Gastroesophageal sphincter (tissue), 4 donors: ENCODE measurements at regions not wholly inside any gene's neighbourhood (a gene's known extent, or its start where the extent isn't known, plus 50 kb on each side); places are given as distances from the start of the nearest gene placed in this dataset.

ENCODE experiments used
- ATAC-seq: fragments of 150-250 bp; one replicate; pipeline ENCODE4 v1.9.1; 2016; ENCODE audit warnings: mild to moderate bottlenecking, moderate library complexity
- H3K27ac ChIP-seq, 4 donors: fragments of 200-600 bp; sonication (generic) in 3 of 4; 1 replicate in 3 of 4; 2 replicates in 1 of 4; pipeline ENCODE4 v1.5.1; 2016 to 2019
- H3K27me3 ChIP-seq: fragments of 200-600 bp; sonication (generic); one replicate; pipeline ENCODE4 v1.5.1; 2019
- H3K36me3 ChIP-seq, 2 donors: fragments of 200-600 bp; sonication (generic); one replicate each; pipeline ENCODE4 v1.5.1; 2019; ENCODE audit warnings: control low read depth in 1 of 2
- H3K4me1 ChIP-seq, 3 donors: fragments of 200-600 bp; sonication (generic); 1 replicate in 2 of 3; 2 replicates in 1 of 3; pipeline ENCODE4 v1.5.1; 2016 to 2019; ENCODE audit warnings: control low read depth in 2 of 3
- H3K4me3 ChIP-seq, 2 donors: fragments of 200-600 bp; sonication (generic); one replicate each; pipeline ENCODE4 v1.5.1; 2019; ENCODE audit warnings: mild to moderate bottlenecking in 1 of 2, moderate library complexity in 1 of 2
- H3K9me3 ChIP-seq, 3 donors: fragments of 200-600 bp; sonication (generic); one replicate each; pipeline ENCODE4 v1.5.1; 2017 to 2019; ENCODE audit warnings: control low read depth in 2 of 3
- EP300 ChIP-seq: sonication (generic); formaldehyde crosslinking; IDR thresholded peaks from one replicate; pipeline ENCODE4 v1.6.1; 2017; ENCODE audit warnings: antibody characterized with exemption, mild to moderate bottlenecking
- POLR2A ChIP-seq, 2 donors: fragments of 450-650 bp; IDR thresholded peaks; one replicate each; pipeline ENCODE4 v1.6.1; 2017; ENCODE audit warnings: antibody characterized with exemption in 2 of 2, mild to moderate bottlenecking in 2 of 2, moderate library complexity in 1 of 2
- POLR2AphosphoS5 ChIP-seq: sonication (generic); formaldehyde crosslinking; IDR thresholded peaks from one replicate; pipeline ENCODE4 v1.6.1; 2017; ENCODE audit warnings: antibody characterized with exemption
- WGBS, 2 donors: methylation state at CpG; one replicate each; pipeline ENCODE4 v1.1.5; 2018; ENCODE audit warnings: low coverage in 1 of 2; 5-methylcytosine and 5-hydroxymethylcytosine counted together
- TF ChIP-seq, protein P1 (sequence below), 4 experiments: fragments of 200-600 bp in 2 of 4; fragments of 450-650 bp in 2 of 4; sonication (generic) in 1 of 4; IDR thresholded peaks; one replicate each; pipeline ENCODE4 v1.5.1; 2017 to 2019; ENCODE audit warnings: antibody characterized with exemption in 4 of 4, mild to moderate bottlenecking in 2 of 4, moderate library complexity in 2 of 4

DNA sequence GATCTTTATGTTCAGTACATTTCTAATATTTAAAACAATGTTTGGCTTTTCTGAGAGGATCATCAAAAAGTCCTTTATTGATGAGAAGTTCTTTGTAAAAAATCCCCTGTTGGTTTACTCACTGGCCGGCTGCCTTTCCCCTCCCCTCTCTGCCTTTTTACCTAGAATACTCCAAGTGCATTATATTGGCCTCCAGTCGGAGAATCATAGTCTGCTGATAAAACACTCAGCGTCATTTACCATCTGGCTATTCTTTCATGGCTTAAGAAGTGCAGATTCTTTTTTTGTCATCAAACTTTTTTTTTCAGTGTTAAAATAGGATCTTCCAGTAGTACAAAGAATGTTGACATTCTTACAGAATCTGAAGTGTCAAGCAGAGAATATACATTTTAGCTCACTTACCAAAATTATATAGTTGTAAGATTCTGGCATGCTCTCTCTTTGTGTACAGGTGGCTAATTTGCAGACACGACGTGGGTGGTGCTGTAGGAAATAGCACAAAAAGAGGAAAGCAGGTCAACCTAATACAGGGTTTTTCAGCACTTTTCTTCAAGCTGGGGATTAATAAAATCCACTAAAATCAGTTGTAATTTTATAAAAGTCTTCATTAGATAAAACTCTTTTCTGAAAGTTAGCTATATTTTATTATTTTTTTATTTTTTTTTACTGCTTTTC, 731.8 kb downstream of the KCTD8 start:
- Histone ChIP-seq H3K9me3 (no peaks in the 10 kb centered on the region), H3K27me3 (no peaks in the 10 kb centered on the region), H3K36me3 (no peaks in the 10 kb centered on the region), H3K4me3 (no peak overlapping the region), H3K27ac (no peak overlapping the region), H3K4me1 (no peaks in the 10 kb centered on the region)
- TF ChIP-seq POLR2A (IDR thresholded peaks at IDR 0.05) (no peak), EP300 (no peak)
- WGBS, 2 donors: 27 to 32% methylated on average over 5 of the region's 5 CpGs
- no peak for ATAC-seq

DNA sequence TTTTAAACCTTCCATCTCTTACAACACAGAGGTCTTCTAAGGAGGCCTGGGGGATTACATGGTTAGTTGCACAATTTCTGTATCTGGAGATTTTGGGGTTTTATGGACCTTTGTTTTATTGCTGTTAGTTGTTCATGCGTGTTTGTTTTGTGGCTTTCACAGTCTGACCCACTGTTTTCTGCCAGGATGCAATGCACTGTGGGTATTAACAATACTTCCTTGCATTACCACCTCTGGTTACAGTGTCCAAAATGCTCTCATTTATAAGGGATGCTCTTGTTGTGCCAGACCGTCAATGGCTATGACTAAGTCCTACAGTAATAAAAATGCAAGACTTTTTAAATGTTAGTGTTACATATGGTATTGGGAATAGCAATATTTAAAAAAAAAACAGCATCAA, 730.2 kb downstream of the KCTD8 start:
- H3K4me1 ChIP-seq: no peaks in the 10 kb centered on the region
- no peak overlapping the region for H3K27ac ChIP-seq
- no peaks in the 10 kb centered on the region for H3K9me3 ChIP-seq
- ATAC-seq: no peak
- no peak for TF ChIP-seq POLR2A (IDR thresholded peaks at IDR 0.05)
- no peak for TF ChIP-seq POLR2AphosphoS5
- no peak for TF ChIP-seq EP300
- TF ChIP-seq, protein P1, sequence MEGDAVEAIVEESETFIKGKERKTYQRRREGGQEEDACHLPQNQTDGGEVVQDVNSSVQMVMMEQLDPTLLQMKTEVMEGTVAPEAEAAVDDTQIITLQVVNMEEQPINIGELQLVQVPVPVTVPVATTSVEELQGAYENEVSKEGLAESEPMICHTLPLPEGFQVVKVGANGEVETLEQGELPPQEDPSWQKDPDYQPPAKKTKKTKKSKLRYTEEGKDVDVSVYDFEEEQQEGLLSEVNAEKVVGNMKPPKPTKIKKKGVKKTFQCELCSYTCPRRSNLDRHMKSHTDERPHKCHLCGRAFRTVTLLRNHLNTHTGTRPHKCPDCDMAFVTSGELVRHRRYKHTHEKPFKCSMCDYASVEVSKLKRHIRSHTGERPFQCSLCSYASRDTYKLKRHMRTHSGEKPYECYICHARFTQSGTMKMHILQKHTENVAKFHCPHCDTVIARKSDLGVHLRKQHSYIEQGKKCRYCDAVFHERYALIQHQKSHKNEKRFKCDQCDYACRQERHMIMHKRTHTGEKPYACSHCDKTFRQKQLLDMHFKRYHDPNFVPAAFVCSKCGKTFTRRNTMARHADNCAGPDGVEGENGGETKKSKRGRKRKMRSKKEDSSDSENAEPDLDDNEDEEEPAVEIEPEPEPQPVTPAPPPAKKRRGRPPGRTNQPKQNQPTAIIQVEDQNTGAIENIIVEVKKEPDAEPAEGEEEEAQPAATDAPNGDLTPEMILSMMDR (IDR thresholded peaks at IDR 0.05): no peak
- H3K36me3 ChIP-seq: no peaks in the 10 kb centered on the region
- H3K27me3 ChIP-seq: no peaks in the 10 kb centered on the region
- WGBS, 2 donors: 92 to 93% methylated on average over 2 of the region's 2 CpGs
- no peak overlapping the region for H3K4me3 ChIP-seq

DNA sequence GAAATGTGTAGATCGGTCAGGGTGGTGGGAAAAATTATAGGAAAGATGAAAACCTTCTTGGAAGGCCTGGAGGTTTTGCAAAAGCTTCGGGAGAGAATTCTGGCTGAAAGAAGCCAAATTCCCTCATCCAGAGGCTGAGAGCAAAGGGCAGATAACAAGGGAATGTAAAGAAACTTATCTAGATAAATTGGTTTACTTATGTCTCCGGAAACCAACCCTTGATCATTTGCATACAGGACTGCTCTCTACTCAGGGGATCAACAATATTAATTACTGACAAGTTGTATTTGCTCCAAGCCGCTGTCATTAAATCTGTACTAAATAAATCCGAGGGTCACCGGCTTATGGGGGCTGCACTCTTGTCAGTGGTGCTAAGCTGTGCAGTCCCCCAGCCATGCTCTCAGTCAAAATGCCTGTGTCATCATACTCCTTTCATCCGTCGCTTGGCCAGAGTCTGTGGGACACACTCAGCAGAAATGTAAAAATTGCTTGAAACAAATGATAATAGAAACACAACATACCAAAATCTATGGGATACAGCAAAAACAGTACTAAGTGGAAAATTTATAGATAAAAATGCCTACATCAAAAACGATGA, 715.7 kb downstream of the KCTD8 start:
- no peak overlapping the region for H3K27ac ChIP-seq
- H3K27me3 ChIP-seq: no peaks in the 10 kb centered on the region
- no peaks in the 10 kb centered on the region for H3K36me3 ChIP-seq
- H3K4me1 ChIP-seq: no peaks in the 10 kb centered on the region
- H3K4me3 ChIP-seq: no peak overlapping the region
- H3K9me3 ChIP-seq: no peaks in the 10 kb centered on the region
- TF ChIP-seq POLR2AphosphoS5: no peak
- no peak for TF ChIP-seq POLR2A (IDR thresholded peaks at IDR 0.05)
- TF ChIP-seq, protein P1 (IDR thresholded peaks at IDR 0.05): no peak
- no peak for TF ChIP-seq EP300
- ATAC-seq: no peak
- WGBS, 2 donors: 49 to 70% methylated on average over 7 to 9 of the region's 9 CpGs

DNA sequence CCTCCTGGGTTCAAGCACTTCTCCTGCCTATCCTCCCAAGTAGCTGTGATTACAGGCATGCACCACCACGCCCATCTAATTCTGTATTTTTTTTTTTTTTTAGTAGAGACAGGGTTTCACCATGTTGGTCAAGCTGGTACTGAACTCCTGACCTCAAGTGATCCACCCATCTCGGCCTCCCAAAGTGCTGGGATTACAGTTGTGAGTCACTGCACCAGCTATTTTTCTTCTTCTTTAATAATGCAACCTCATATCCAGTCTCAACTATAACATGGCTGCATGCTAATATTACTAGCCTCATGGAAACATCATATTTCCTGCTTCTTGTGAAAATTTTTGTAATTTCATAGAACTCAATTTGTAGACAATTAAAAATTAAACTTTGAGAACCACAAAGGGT, 706.5 kb downstream of the KCTD8 start:
- H3K27me3 ChIP-seq: no peaks in the 10 kb centered on the region
- no peaks in the 10 kb centered on the region for H3K9me3 ChIP-seq
- no peaks in the 10 kb centered on the region for H3K36me3 ChIP-seq
- no peak overlapping the region for H3K27ac ChIP-seq
- no peaks in the 10 kb centered on the region for H3K4me1 ChIP-seq
- 54 to 75% methylated on average over 1 to 2 of the region's 2 CpGs for WGBS, 2 donors
- no peak for ATAC-seq
- no peak for TF ChIP-seq POLR2AphosphoS5
- TF ChIP-seq POLR2A (IDR thresholded peaks at IDR 0.05): no peak
- TF ChIP-seq, protein P1 (IDR thresholded peaks at IDR 0.05): no peak
- TF ChIP-seq EP300: no peak
- no peak overlapping the region for H3K4me3 ChIP-seq

DNA sequence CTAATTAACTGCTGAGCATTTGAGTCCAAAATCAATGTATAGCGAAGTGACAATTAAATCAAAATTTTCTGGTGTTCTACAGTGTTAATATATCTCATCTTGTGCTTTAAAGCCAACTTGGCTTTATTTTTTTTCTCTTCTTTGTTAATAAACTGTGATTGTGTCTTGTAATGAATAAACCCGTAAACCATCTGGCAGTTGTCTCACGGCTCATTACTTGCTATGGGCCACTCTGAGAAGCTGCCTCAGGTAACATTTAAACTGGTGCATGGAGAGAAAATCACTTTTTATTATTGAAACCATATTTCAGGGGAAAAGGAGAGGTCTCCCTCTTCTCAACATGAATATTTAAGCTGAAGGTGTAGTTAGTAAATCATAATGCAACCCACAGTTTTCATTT, 694.0 kb downstream of the KCTD8 start:
- Histone ChIP-seq H3K4me1 (no peaks in the 10 kb centered on the region), H3K36me3 (no peaks in the 10 kb centered on the region), H3K4me3 (no peak overlapping the region), H3K9me3 (no peaks in the 10 kb centered on the region), H3K27ac (no peak overlapping the region), H3K27me3 (no peaks in the 10 kb centered on the region)
- TF ChIP-seq POLR2AphosphoS5 (no peak), POLR2A (IDR thresholded peaks at IDR 0.05) (no peak), EP300 (no peak)
- 65 to 80% methylated on average over 3 of the region's 3 CpGs for WGBS, 2 donors
- ATAC-seq: no peak

DNA sequence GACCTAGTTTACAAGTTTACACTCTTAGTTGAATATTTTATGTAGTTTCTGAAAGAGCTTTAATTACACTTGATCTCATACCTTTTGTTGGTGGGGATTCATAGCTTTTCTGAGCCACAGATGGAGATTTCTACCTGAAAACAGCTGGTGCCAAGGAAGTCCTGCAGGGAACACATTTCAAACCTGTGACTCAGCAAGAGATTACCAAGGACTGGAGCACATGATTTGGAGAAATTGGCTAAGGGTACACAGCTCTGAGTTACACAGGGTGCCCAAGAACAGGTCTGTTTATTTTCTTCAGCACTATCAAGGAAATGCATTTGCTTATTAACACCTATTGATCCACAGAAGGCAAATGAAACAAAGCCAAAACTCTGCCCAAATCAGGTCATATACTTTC, 691.5 kb downstream of the KCTD8 start:
- no peak for TF ChIP-seq EP300
- no peak for TF ChIP-seq POLR2AphosphoS5
- TF ChIP-seq, protein P1 (IDR thresholded peaks at IDR 0.05): no peak
- no peak for TF ChIP-seq POLR2A (IDR thresholded peaks at IDR 0.05)
- Histone ChIP-seq H3K27me3 (no peaks in the 10 kb centered on the region), H3K4me1 (no peaks in the 10 kb centered on the region), H3K27ac (no peak overlapping the region), H3K4me3 (no peak overlapping the region), H3K9me3 (no peaks in the 10 kb centered on the region), H3K36me3 (no peaks in the 10 kb centered on the region)
- no peak for ATAC-seq
